NCI-H446 (cell line): ENCODE measurements at regions not wholly inside any gene's neighbourhood (a gene's known extent, or its start where the extent isn't known, plus 50 kb on each side); places are given as distances from the start of the nearest gene placed in this dataset.
"Not testable (repeated sequence)": the region's sequence is repeated elsewhere in the genome, so short reads cannot be mapped to it uniquely, and the experiment has no call there.

ENCODE experiments used
- DNase-seq, 2 experiments: peaks; one replicate each; lab custom pipeline; 2025; lab: John Stamatoyannopoulos, UW

GRCh38 chr1:90824551-90824950 is 107.4 kb upstream of the BARHL2 start:
- DNase-seq = no peak

GRCh38 chr1:90823686-90824085 is 106.6 kb upstream of the BARHL2 start:
- no peak for DNase-seq

- no peak for DNase-seq
Observed at GRCh38 chr1:90821788-90822359, 104.8 kb upstream of the BARHL2 start.

GRCh38 chr1:90821152-90821787 is 104.2 kb upstream of the BARHL2 start:
- DNase-seq = no peak

GRCh38 chr1:90820745-90821144 is 103.6 kb upstream of the BARHL2 start:
- no peak for DNase-seq

- no peak for DNase-seq
Observed at GRCh38 chr1:90817399-90817798, 100.3 kb upstream of the BARHL2 start.

GRCh38 chr1:90812237-90812636 is 95.1 kb upstream of the BARHL2 start:
- DNase-seq = not testable (repeated sequence)

GRCh38 chr1:90811444-90811950 is 94.4 kb upstream of the BARHL2 start:
- not testable (repeated sequence) for DNase-seq

GRCh38 chr1:90810681-90811080 is 93.6 kb upstream of the BARHL2 start:
- DNase-seq = no peak

- DNase-seq = peak; percentile 38 to 72
Observed at GRCh38 chr1:90809996-90810395, 92.9 kb upstream of the BARHL2 start.

GRCh38 chr1:90809093-90809492 is 92.0 kb upstream of the BARHL2 start:
- no peak for DNase-seq

GRCh38 chr1:90807329-90807728 is 90.2 kb upstream of the BARHL2 start:
- no peak for DNase-seq

GRCh38 chr1:90802622-90803021 is 85.5 kb upstream of the BARHL2 start:
- DNase-seq = no peak

- DNase-seq = no peak
Observed at GRCh38 chr1:90800012-90800717, 83.1 kb upstream of the BARHL2 start.

GRCh38 chr1:90799326-90799725 is 82.2 kb upstream of the BARHL2 start:
- peak in 1 of 2 experiments; percentile 9 for DNase-seq

GRCh38 chr1:90798883-90799282 is 81.8 kb upstream of the BARHL2 start:
- DNase-seq = no peak

- DNase-seq = no peak
Observed at GRCh38 chr1:90798344-90798743, 81.2 kb upstream of the BARHL2 start.

GRCh38 chr1:90795431-90795830 is 78.3 kb upstream of the BARHL2 start:
- DNase-seq = no peak

- DNase-seq = no peak
Observed at GRCh38 chr1:90786709-90787108, 69.6 kb upstream of the BARHL2 start.

- no peak for DNase-seq
Observed at GRCh38 chr1:90784186-90784847, 67.2 kb upstream of the BARHL2 start.

- no peak for DNase-seq
Observed at GRCh38 chr1:90783181-90783580, 66.1 kb upstream of the BARHL2 start.

GRCh38 chr1:90782046-90782445 is 64.9 kb upstream of the BARHL2 start:
- DNase-seq = peak; percentile 52 to 75

GRCh38 chr1:90781534-90781933 is 64.4 kb upstream of the BARHL2 start:
- peak; percentile 52 to 76 for DNase-seq
